RPMI7951 (cell line): ENCODE measurements at regions not wholly inside any gene's neighbourhood (a gene's known extent, or its start where the extent isn't known, plus 50 kb on each side); places are given as distances from the start of the nearest gene placed in this dataset.

Experiments used
- DNase-seq: peaks from one replicate; pipeline ENCODE4 v3.0.0-alpha.2; 2012; ENCODE audit warnings: low read depth

- no peak for DNase-seq
Observed at GRCh38 chr11:29353833-29354232, 663.0 kb downstream of the KCNA4 start.

- DNase-seq = no peak
Observed at GRCh38 chr11:29352273-29352795, 664.5 kb downstream of the KCNA4 start.

- peak; percentile 5 for DNase-seq
Observed at GRCh38 chr11:29351301-29351873, 665.4 kb downstream of the KCNA4 start.

GRCh38 chr11:29343465-29344333 is 673.1 kb downstream of the KCNA4 start:
- peak; percentile 43 for DNase-seq

GRCh38 chr11:29336727-29337575 is 679.9 kb downstream of the KCNA4 start:
- DNase-seq = peak; percentile 52

GRCh38 chr11:29334776-29335130 is 682.1 kb downstream of the KCNA4 start:
- DNase-seq = no peak

- peak; percentile 65 for DNase-seq
Observed at GRCh38 chr11:29333993-29334775, 682.6 kb downstream of the KCNA4 start.

- DNase-seq = no peak
Observed at GRCh38 chr11:29331451-29332010, 685.3 kb downstream of the KCNA4 start.

GRCh38 chr11:29328961-29329441 is 687.8 kb downstream of the KCNA4 start:
- peak; percentile 63 for DNase-seq

- DNase-seq = no peak
Observed at GRCh38 chr11:29327891-29328290, 688.9 kb downstream of the KCNA4 start.

- DNase-seq = no peak
Observed at GRCh38 chr11:29326757-29327156, 690.1 kb downstream of the KCNA4 start.

GRCh38 chr11:29324328-29324727 is 692.5 kb downstream of the KCNA4 start:
- DNase-seq = no peak

- DNase-seq = peak; percentile 82
Observed at GRCh38 chr11:29321293-29322132, 695.3 kb downstream of the KCNA4 start.

GRCh38 chr11:29320196-29320595 is 696.6 kb downstream of the KCNA4 start:
- no peak for DNase-seq

GRCh38 chr11:29319210-29319609 is 697.6 kb downstream of the KCNA4 start:
- no peak for DNase-seq

- peak; percentile 27 for DNase-seq
Observed at GRCh38 chr11:29318134-29318845, 698.5 kb downstream of the KCNA4 start.

GRCh38 chr11:29317694-29318093 is 699.1 kb downstream of the KCNA4 start:
- no peak for DNase-seq

GRCh38 chr11:29315275-29315674 is 701.6 kb downstream of the KCNA4 start:
- no peak for DNase-seq

- DNase-seq = no peak
Observed at GRCh38 chr11:29314211-29314610, 702.6 kb downstream of the KCNA4 start.
